Esophagus muscularis mucosa (tissue), 3 donors: ENCODE measurements at regions not wholly inside any gene's neighbourhood (a gene's known extent, or its start where the extent isn't known, plus 50 kb on each side); places are given as distances from the start of the nearest gene placed in this dataset.

Experiments used
- CTCF ChIP-seq, 3 experiments: fragments of 200-600 bp in 2 of 3; fragments of 450-650 bp in 1 of 3; sonication (generic) in 2 of 3; IDR thresholded peaks; one replicate each; pipeline ENCODE4 v1.5.1; 2017 to 2019; ENCODE audit warnings: antibody characterized with exemption in 3 of 3, mild to moderate bottlenecking in 2 of 3, moderate library complexity in 1 of 3
- POLR2A ChIP-seq: fragments of 450-650 bp; IDR thresholded peaks from one replicate; pipeline ENCODE4 v1.6.1; 2017; ENCODE audit warnings: antibody characterized with exemption, moderate library complexity, mild to moderate bottlenecking, low read depth

- TF ChIP-seq CTCF (IDR thresholded peaks at IDR 0.05) (no peak), POLR2A (no peak)
These were observed 312.0 kb upstream of the MSX2 start for GRCh38 chr5:174412374-174412773.
